ENCODE measurements at regions not wholly inside any gene's neighbourhood (a gene's known extent, or its start where the extent isn't known, plus 50 kb on each side); places are given as distances from the start of the nearest gene placed in this dataset.

DNA sequence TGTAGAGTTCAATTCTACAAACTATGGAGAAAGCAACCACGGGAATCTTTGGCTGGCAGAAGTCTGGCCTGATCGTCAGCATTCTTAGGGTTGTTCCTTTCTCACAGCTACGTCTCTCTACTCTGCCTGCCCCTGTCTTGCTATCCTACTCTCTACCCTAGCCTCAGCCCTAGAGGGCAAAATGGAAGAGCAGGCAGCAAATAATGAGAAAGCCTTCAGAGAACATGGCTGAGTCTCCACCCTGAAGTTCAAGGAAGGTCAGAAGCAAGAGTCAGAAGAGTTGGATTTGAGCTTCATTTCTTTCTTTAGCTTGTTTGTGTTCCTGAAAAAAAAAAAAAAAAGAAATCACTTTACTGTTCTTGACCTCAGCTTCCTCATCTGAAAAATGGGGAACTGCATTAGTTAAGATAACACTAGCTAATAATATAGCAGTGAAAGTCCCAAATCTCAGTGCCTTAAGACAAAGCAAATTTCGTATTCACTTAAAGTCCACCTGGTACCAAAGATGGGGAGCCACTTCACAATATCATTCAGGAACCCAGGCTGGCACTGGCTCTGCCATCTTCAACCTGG is 50.2 kb upstream of the CCND2 start:
- no peak for ATAC-seq
- intact Hi-C loops (cut with micrococcal nuclease; ENCODE audit: unreplicated experiment), result no loop called here
- 19% methylated on average over 4 of the region's 4 CpGs for WGBS (ENCODE audit: low lambda C conversion rate)
- H2AFZ ChIP-seq (ENCODE audit: low read length), result no peak overlapping the region
- H3K4me3 ChIP-seq (replicated peaks in 1 of 3; ENCODE audit: insufficient read depth in 1 of 3, low read depth in 2 of 3, low read length in 3 of 3), result no peak overlapping the region
- H3K27me3 ChIP-seq (ENCODE audit: control insufficient read depth in 1 of 2, insufficient read depth in 2 of 2, low read length in 2 of 2), result peaks cover 0 to 41% of the 10 kb centered on the region in 2 experiments; a peak in 2 of 5 replicates
- DNase-seq (ENCODE audit: low spot score), result no peak
- in situ Hi-C loops (cut with HindIII; ENCODE audit: extremely low pct_ligation_motif_present, low pct_unique_long_range_greater_than_20kb), result no loop called here
- H3K9me3 ChIP-seq (ENCODE audit: low read length), result no peaks in the 10 kb centered on the region
- FAIRE-seq, result no peak
- no peak overlapping the region for H3K9ac ChIP-seq (ENCODE audit: insufficient read depth, low read depth, low read length)
- H3K4me1 ChIP-seq (ENCODE audit: insufficient read depth, low read length), result no peaks in the 10 kb centered on the region
- no peak overlapping the region for H3K4me2 ChIP-seq (ENCODE audit: low read depth, low read length)
- H4K20me1 ChIP-seq (ENCODE audit: insufficient read depth, low read length), result no peaks in the 10 kb centered on the region
- CTCF ChIA-PET (ENCODE audit: low intra/inter-chr PET ratio, low total read pairs), result no interaction called here
- H3K27ac ChIP-seq (ENCODE audit: extremely low read length, insufficient read depth, low read length), result no peak overlapping the region
- H3K36me3 ChIP-seq (replicated peaks in 1 of 2; ENCODE audit: control insufficient read depth in 1 of 2, insufficient read depth in 2 of 2, low read length in 2 of 2), result no peaks in the 10 kb centered on the region
- POLR2A ChIA-PET, result no interaction called here
- BruUV-seq (replicated peaks), result no TSS peak
- no peaks in the 10 kb centered on the region for H3K79me2 ChIP-seq (ENCODE audit: insufficient read depth, low read length)
- TF ChIP-seq TIGD3 (CRISPR knock-in tag; IDR thresholded peaks at IDR 0.05; ENCODE audit: borderline replicate concordance) (no peak), DMAP1 (CRISPR knock-in tag; IDR thresholded peaks at IDR 0.05) (no peak), ZNF510 (CRISPR knock-in tag; IDR thresholded peaks at IDR 0.05; ENCODE audit: low read depth) (no peak), NR2F6 (IDR thresholded peaks at IDR 0.05) (no peak), NR2F6 (CRISPR knock-in tag; IDR thresholded peaks at IDR 0.05) (no peak), ZNF644 (CRISPR knock-in tag; IDR thresholded peaks at IDR 0.05; ENCODE audit: low read depth) (no peak), ZNF343 (CRISPR knock-in tag; IDR thresholded peaks at IDR 0.05) (no peak), KAT8 (CRISPR knock-in tag; IDR thresholded peaks at IDR 0.05) (no peak), ZC3H13 (CRISPR knock-in tag; IDR thresholded peaks at IDR 0.05) (no peak), ZNF180 (CRISPR knock-in tag; IDR thresholded peaks at IDR 0.05; ENCODE audit: borderline replicate concordance, low read depth) (no peak), JUND (CRISPR knock-in tag; IDR thresholded peaks at IDR 0.05) (no peak), FOXA3 (CRISPR knock-in tag; IDR thresholded peaks at IDR 0.05) (no peak)
- TF ChIP-seq, protein P1, sequence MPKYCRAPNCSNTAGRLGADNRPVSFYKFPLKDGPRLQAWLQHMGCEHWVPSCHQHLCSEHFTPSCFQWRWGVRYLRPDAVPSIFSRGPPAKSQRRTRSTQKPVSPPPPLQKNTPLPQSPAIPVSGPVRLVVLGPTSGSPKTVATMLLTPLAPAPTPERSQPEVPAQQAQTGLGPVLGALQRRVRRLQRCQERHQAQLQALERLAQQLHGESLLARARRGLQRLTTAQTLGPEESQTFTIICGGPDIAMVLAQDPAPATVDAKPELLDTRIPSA (CRISPR knock-in tag; IDR thresholded peaks at IDR 0.05; ENCODE audit: borderline replicate concordance), result no peak
- TF ChIP-seq, protein P2, sequence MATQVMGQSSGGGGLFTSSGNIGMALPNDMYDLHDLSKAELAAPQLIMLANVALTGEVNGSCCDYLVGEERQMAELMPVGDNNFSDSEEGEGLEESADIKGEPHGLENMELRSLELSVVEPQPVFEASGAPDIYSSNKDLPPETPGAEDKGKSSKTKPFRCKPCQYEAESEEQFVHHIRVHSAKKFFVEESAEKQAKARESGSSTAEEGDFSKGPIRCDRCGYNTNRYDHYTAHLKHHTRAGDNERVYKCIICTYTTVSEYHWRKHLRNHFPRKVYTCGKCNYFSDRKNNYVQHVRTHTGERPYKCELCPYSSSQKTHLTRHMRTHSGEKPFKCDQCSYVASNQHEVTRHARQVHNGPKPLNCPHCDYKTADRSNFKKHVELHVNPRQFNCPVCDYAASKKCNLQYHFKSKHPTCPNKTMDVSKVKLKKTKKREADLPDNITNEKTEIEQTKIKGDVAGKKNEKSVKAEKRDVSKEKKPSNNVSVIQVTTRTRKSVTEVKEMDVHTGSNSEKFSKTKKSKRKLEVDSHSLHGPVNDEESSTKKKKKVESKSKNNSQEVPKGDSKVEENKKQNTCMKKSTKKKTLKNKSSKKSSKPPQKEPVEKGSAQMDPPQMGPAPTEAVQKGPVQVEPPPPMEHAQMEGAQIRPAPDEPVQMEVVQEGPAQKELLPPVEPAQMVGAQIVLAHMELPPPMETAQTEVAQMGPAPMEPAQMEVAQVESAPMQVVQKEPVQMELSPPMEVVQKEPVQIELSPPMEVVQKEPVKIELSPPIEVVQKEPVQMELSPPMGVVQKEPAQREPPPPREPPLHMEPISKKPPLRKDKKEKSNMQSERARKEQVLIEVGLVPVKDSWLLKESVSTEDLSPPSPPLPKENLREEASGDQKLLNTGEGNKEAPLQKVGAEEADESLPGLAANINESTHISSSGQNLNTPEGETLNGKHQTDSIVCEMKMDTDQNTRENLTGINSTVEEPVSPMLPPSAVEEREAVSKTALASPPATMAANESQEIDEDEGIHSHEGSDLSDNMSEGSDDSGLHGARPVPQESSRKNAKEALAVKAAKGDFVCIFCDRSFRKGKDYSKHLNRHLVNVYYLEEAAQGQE (IDR thresholded peaks at IDR 0.05; ENCODE audit: borderline replicate concordance in 1 of 2, low read depth in 1 of 2, low read length in 2 of 2), result no peak
- TF ChIP-seq, protein P3, sequence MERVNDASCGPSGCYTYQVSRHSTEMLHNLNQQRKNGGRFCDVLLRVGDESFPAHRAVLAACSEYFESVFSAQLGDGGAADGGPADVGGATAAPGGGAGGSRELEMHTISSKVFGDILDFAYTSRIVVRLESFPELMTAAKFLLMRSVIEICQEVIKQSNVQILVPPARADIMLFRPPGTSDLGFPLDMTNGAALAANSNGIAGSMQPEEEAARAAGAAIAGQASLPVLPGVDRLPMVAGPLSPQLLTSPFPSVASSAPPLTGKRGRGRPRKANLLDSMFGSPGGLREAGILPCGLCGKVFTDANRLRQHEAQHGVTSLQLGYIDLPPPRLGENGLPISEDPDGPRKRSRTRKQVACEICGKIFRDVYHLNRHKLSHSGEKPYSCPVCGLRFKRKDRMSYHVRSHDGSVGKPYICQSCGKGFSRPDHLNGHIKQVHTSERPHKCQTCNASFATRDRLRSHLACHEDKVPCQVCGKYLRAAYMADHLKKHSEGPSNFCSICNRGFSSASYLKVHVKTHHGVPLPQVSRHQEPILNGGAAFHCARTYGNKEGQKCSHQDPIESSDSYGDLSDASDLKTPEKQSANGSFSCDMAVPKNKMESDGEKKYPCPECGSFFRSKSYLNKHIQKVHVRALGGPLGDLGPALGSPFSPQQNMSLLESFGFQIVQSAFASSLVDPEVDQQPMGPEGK (CRISPR knock-in tag; IDR thresholded peaks at IDR 0.05), result no peak
